ENCODE measurements at regions not wholly inside any gene's neighbourhood (a gene's known extent, or its start where the extent isn't known, plus 50 kb on each side); places are given as distances from the start of the nearest gene placed in this dataset.
"Not testable (repeated sequence)": the region's sequence is repeated elsewhere in the genome, so short reads cannot be mapped to it uniquely, and the experiment has no call there.

DNA sequence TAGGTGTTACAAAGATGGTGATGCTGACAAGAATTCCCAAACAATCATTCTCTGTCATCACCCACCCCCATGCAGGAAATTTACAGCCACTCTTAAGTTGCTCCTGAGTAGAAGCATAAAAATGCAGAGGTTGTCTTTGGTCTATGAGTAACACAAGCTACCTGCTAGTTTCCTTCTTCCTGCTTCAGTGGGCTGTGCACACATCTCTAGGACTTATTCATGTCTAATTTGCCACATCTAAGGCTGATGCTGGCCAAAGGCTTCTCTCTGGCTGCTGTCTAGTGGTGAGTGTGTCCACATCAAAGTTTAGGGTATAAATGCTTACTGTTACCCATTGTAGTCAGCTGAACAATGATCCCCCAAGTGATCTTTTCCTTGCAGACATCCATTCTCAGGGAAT is 662.5 kb downstream of the TYW1 start:
- no peak overlapping the region for H2AFZ ChIP-seq (ENCODE audit: low read length)
- no peaks in the 10 kb centered on the region for H3K36me3 ChIP-seq (ENCODE audit: control insufficient read depth, insufficient read depth, low read length)
- no peaks in the 10 kb centered on the region for H3K79me2 ChIP-seq (ENCODE audit: control insufficient read depth, insufficient read depth, low read length)
- H4K20me1 ChIP-seq (ENCODE audit: control insufficient read depth, extremely low read depth, insufficient read depth, low read length) = no peaks in the 10 kb centered on the region
- no peak overlapping the region for H3K4me2 ChIP-seq (ENCODE audit: extremely low read depth, insufficient read depth, low read length)
- no peak overlapping the region for H3K4me3 ChIP-seq (replicated peaks in 1 of 4; ENCODE audit: control extremely low read depth in 1 of 4, insufficient read depth in 1 of 4, low read depth in 3 of 4, low read length in 4 of 4)
- DNase-seq (ENCODE audit: low read depth in 2 of 2) = no peak
- TF ChIP-seq, protein P1, sequence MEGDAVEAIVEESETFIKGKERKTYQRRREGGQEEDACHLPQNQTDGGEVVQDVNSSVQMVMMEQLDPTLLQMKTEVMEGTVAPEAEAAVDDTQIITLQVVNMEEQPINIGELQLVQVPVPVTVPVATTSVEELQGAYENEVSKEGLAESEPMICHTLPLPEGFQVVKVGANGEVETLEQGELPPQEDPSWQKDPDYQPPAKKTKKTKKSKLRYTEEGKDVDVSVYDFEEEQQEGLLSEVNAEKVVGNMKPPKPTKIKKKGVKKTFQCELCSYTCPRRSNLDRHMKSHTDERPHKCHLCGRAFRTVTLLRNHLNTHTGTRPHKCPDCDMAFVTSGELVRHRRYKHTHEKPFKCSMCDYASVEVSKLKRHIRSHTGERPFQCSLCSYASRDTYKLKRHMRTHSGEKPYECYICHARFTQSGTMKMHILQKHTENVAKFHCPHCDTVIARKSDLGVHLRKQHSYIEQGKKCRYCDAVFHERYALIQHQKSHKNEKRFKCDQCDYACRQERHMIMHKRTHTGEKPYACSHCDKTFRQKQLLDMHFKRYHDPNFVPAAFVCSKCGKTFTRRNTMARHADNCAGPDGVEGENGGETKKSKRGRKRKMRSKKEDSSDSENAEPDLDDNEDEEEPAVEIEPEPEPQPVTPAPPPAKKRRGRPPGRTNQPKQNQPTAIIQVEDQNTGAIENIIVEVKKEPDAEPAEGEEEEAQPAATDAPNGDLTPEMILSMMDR (conservative IDR thresholded peaks at IDR 0.05 in 1 of 2, IDR thresholded peaks at IDR 0.05 in 1 of 2; ENCODE audit: low read depth in 1 of 2, low read length in 2 of 2) = no peak
- TF ChIP-seq EZH2 (IDR thresholded peaks at IDR 0.05; ENCODE audit: low read length, missing control alignments) = no peak
- no peaks in the 10 kb centered on the region for H3K4me1 ChIP-seq (ENCODE audit: control insufficient read depth, extremely low read depth, insufficient read depth, low read length)
- H3K9me3 ChIP-seq (ENCODE audit: control insufficient read depth, insufficient read depth, low read depth, low read length) = no peaks in the 10 kb centered on the region
- no peak overlapping the region for H3K9ac ChIP-seq (ENCODE audit: insufficient read depth, low read length)
- H3K27me3 ChIP-seq (ENCODE audit: control insufficient read depth, insufficient read depth, low read length) = no peaks in the 10 kb centered on the region
- H3K27ac ChIP-seq (ENCODE audit: insufficient read depth, low read length) = no peak overlapping the region

DNA sequence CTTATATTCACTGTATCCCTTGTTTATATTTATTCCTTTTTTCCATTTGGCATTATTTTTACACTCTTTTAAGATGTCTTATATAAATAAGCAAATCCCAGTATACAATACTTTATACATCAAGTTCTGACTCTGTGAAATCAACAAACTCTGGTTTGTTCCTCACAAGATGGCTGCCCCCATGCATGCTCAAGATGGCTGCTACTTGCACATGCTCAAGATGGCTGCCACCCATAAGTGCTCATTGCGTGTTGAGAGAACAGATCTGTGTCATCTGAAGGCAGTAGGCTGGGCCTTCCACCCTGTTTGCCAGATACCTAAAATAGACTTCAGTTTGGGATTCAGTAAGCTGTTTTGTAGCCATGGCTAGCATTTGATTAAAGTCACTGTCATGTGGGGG is 666.2 kb downstream of the TYW1 start:
- H3K4me2 ChIP-seq (ENCODE audit: extremely low read depth, insufficient read depth, low read length) = no peak overlapping the region
- H4K20me1 ChIP-seq (ENCODE audit: control insufficient read depth, extremely low read depth, insufficient read depth, low read length) = no peaks in the 10 kb centered on the region
- H3K4me3 ChIP-seq (replicated peaks in 1 of 4; ENCODE audit: control extremely low read depth in 1 of 4, insufficient read depth in 1 of 4, low read depth in 3 of 4, low read length in 4 of 4) = no peak overlapping the region
- no peak overlapping the region for H3K9ac ChIP-seq (ENCODE audit: insufficient read depth, low read length)
- no peak overlapping the region for H3K27ac ChIP-seq (ENCODE audit: insufficient read depth, low read length)
- no peaks in the 10 kb centered on the region for H3K4me1 ChIP-seq (ENCODE audit: control insufficient read depth, extremely low read depth, insufficient read depth, low read length)
- H3K36me3 ChIP-seq (ENCODE audit: control insufficient read depth, insufficient read depth, low read length) = no peaks in the 10 kb centered on the region
- H2AFZ ChIP-seq (ENCODE audit: low read length) = no peak overlapping the region
- no peaks in the 10 kb centered on the region for H3K27me3 ChIP-seq (ENCODE audit: control insufficient read depth, insufficient read depth, low read length)
- H3K79me2 ChIP-seq (ENCODE audit: control insufficient read depth, insufficient read depth, low read length) = no peaks in the 10 kb centered on the region
- TF ChIP-seq EZH2 (IDR thresholded peaks at IDR 0.05; ENCODE audit: low read length, missing control alignments) = no peak
- TF ChIP-seq, protein P1 (conservative IDR thresholded peaks at IDR 0.05 in 1 of 2, IDR thresholded peaks at IDR 0.05 in 1 of 2; ENCODE audit: low read depth in 1 of 2, low read length in 2 of 2) = no peak
- no peaks in the 10 kb centered on the region for H3K9me3 ChIP-seq (ENCODE audit: control insufficient read depth, insufficient read depth, low read depth, low read length)
- DNase-seq (ENCODE audit: low read depth in 2 of 2) = no peak

DNA sequence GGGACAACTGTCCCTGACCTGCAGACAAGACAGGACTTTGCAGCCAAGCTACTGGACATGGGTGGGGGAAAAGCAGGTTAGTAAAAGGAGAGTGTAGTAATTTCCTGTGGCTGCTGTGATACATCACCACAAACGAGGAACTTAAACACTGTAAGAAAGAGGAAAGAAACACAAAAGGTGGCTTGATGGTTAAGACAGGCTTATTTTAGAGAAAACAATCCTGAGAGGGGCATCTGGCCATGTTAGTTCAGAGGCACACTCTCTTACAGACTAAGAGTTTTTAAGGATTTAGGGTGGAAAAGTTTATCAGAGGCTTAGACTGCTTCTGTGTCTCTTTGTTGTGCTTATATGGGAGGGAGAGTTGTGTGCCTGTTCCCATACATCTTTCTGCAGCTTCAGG is 667.0 kb downstream of the TYW1 start:
- DNase-seq (ENCODE audit: low read depth in 2 of 2) = no peak
- H3K4me3 ChIP-seq (replicated peaks in 1 of 4; ENCODE audit: control extremely low read depth in 1 of 4, insufficient read depth in 1 of 4, low read depth in 3 of 4, low read length in 4 of 4) = no peak overlapping the region
- no peaks in the 10 kb centered on the region for H3K9me3 ChIP-seq (ENCODE audit: control insufficient read depth, insufficient read depth, low read depth, low read length)
- H3K4me1 ChIP-seq (ENCODE audit: control insufficient read depth, extremely low read depth, insufficient read depth, low read length) = no peaks in the 10 kb centered on the region
- no peaks in the 10 kb centered on the region for H3K27me3 ChIP-seq (ENCODE audit: control insufficient read depth, insufficient read depth, low read length)
- H3K9ac ChIP-seq (ENCODE audit: insufficient read depth, low read length) = no peak overlapping the region
- no peaks in the 10 kb centered on the region for H3K79me2 ChIP-seq (ENCODE audit: control insufficient read depth, insufficient read depth, low read length)
- TF ChIP-seq, protein P1 (conservative IDR thresholded peaks at IDR 0.05 in 1 of 2, IDR thresholded peaks at IDR 0.05 in 1 of 2; ENCODE audit: low read depth in 1 of 2, low read length in 2 of 2) = no peak
- TF ChIP-seq EZH2 (IDR thresholded peaks at IDR 0.05; ENCODE audit: low read length, missing control alignments) = no peak
- H3K36me3 ChIP-seq (ENCODE audit: control insufficient read depth, insufficient read depth, low read length) = no peaks in the 10 kb centered on the region
- H3K27ac ChIP-seq (ENCODE audit: insufficient read depth, low read length) = no peak overlapping the region
- no peak overlapping the region for H3K4me2 ChIP-seq (ENCODE audit: extremely low read depth, insufficient read depth, low read length)
- H4K20me1 ChIP-seq (ENCODE audit: control insufficient read depth, extremely low read depth, insufficient read depth, low read length) = no peaks in the 10 kb centered on the region
- no peak overlapping the region for H2AFZ ChIP-seq (ENCODE audit: low read length)

- not testable (repeated sequence) for H3K4me3 ChIP-seq (replicated peaks in 1 of 4; ENCODE audit: control extremely low read depth in 1 of 4, insufficient read depth in 1 of 4, low read depth in 3 of 4, low read length in 4 of 4); H4K20me1 ChIP-seq (ENCODE audit: control insufficient read depth, extremely low read depth, insufficient read depth, low read length); H3K4me2 ChIP-seq (ENCODE audit: extremely low read depth, insufficient read depth, low read length); H3K27me3 ChIP-seq (ENCODE audit: control insufficient read depth, insufficient read depth, low read length); H3K9ac ChIP-seq (ENCODE audit: insufficient read depth, low read length); H3K9me3 ChIP-seq (ENCODE audit: control insufficient read depth, insufficient read depth, low read depth, low read length); DNase-seq (ENCODE audit: low read depth in 2 of 2); H3K27ac ChIP-seq (ENCODE audit: insufficient read depth, low read length); H3K79me2 ChIP-seq (ENCODE audit: control insufficient read depth, insufficient read depth, low read length); H3K36me3 ChIP-seq (ENCODE audit: control insufficient read depth, insufficient read depth, low read length); H3K4me1 ChIP-seq (ENCODE audit: control insufficient read depth, extremely low read depth, insufficient read depth, low read length); H2AFZ ChIP-seq (ENCODE audit: low read length)
Observed at GRCh38 chr7:67666359-67666758, 669.7 kb downstream of the TYW1 start.

All from fibroblast of lung (primary cell).